Vagina (tissue), 2 donors: ENCODE measurements at regions not wholly inside any gene's neighbourhood (a gene's known extent, or its start where the extent isn't known, plus 50 kb on each side); places are given as distances from the start of the nearest gene placed in this dataset.

Experiments
- CTCF ChIP-seq, 3 experiments: fragments of 450-650 bp in 2 of 3; fragments of 200-600 bp in 1 of 3; sonication (generic) in 1 of 3; IDR thresholded peaks; one replicate each; pipeline ENCODE4 v1.5.1; 2017 to 2019; ENCODE audit warnings: antibody characterized with exemption in 3 of 3, mild to moderate bottlenecking in 2 of 3, moderate library complexity in 2 of 3
- POLR2A ChIP-seq, 2 donors: fragments of 450-650 bp; IDR thresholded peaks; one replicate each; pipeline ENCODE4 v1.6.1; 2017; ENCODE audit warnings: antibody characterized with exemption in 2 of 2, mild to moderate bottlenecking in 2 of 2, moderate library complexity in 2 of 2

- TF ChIP-seq POLR2A (IDR thresholded peaks at IDR 0.05) (no peak), CTCF (IDR thresholded peaks at IDR 0.05) (no peak)
Observed at GRCh38 chr10:121091961-121092719, 241.0 kb downstream of the WDR11 start.
